K562 (cell line): ENCODE measurements at regions not wholly inside any gene's neighbourhood (a gene's known extent, or its start where the extent isn't known, plus 50 kb on each side); places are given as distances from the start of the nearest gene placed in this dataset.

Source experiments
- ATAC-seq: fragments of 200-7000 bp; cut with Tn5 transposase; 3 replicates; pipeline ENCODE4 v1.9.1; 2020; ENCODE audit warnings: moderate library complexity
- BruUV-seq: library from RNA; stranded (reverse); fragments of 400-500 nt; replicated peaks from 2 replicates; lab custom pipeline; 2021; lab: Mats Ljungman, UMichigan
- CTCF ChIA-PET: fragments of 300-600 bp; formaldehyde crosslinking; extraction: SDS; loops from one replicate; lab custom pipeline; 2021; ENCODE audit warnings: low intra/inter-chr PET ratio; lab: Yijun Ruan, JAX
- POLR2A ChIA-PET: fragments of 300-600, 350-650 bp; sonication (Branson Sonifier 250); formaldehyde crosslinking; extraction: SDS; loops from one replicate; lab custom pipeline; 2021; ENCODE audit warnings: antibody characterized with exemption, inconsistent platforms; lab: Yijun Ruan, JAX
- DNase-seq, 4 experiments: peaks; one replicate each; pipeline versions ENCODE4 v3.0.0 to v3.0.0-alpha.2; 2011 to 2018; ENCODE audit warnings: low spot score in 3 of 4, mixed read lengths in 3 of 4; ENCODE audit errors: extremely low read depth in 1 of 4
- FAIRE-seq: peaks from 2 replicates; lab custom pipeline; 2011; peaks lifted over from hg19 to GRCh38; lab: Jason Lieb, UNC
- H2AFZ ChIP-seq: 2 replicates; pipeline ENCODE4 v1.6.0; 2011; ENCODE audit warnings: low read depth, low read length, control low read depth, inconsistent platforms
- H3K27ac ChIP-seq: fragments of 200-600 bp; 3 replicates; pipeline ENCODE4 v1.8.0; 2011; ENCODE audit warnings: low read depth, mild to moderate bottlenecking, control low read depth, inconsistent platforms, low read length, moderate library complexity, mixed read lengths; ENCODE audit errors: extremely low read depth
- H3K27me3 ChIP-seq, 2 experiments: fragments of 300-600 bp in 1 of 2; 2 replicates in 1 of 2; 3 replicates in 1 of 2; pipeline versions ENCODE4 v1.6.0 to v1.8.0; 2011; ENCODE audit warnings: inconsistent platforms in 2 of 2, low read length in 2 of 2, mild to moderate bottlenecking in 1 of 2, mixed read lengths in 1 of 2, moderate library complexity in 1 of 2; ENCODE audit not compliant: control insufficient read depth in 2 of 2, insufficient read depth in 2 of 2
- H3K36me3 ChIP-seq: fragments of 300-600 bp; 3 replicates; pipeline ENCODE4 v1.8.0; 2011; ENCODE audit warnings: mild to moderate bottlenecking, low read length, inconsistent platforms; ENCODE audit not compliant: control insufficient read depth, insufficient read depth
- H3K4me1 ChIP-seq, 2 experiments: fragments of 200-600 bp in 1 of 2; replicated peaks in 1 of 2; 2 replicates in 1 of 2; 3 replicates in 1 of 2; pipeline versions ENCODE4 v1.5.1 to v1.8.0; 2011; ENCODE audit warnings: inconsistent platforms in 2 of 2, low read length in 2 of 2, mild to moderate bottlenecking in 1 of 2, mixed read lengths in 1 of 2, moderate library complexity in 1 of 2; ENCODE audit not compliant: control insufficient read depth in 2 of 2, insufficient read depth in 2 of 2
- H3K4me2 ChIP-seq: 2 replicates; pipeline ENCODE4 v1.6.1; 2011; ENCODE audit warnings: low read length, control low read depth, inconsistent platforms, mixed read lengths; ENCODE audit not compliant: insufficient read depth
- H3K4me3 ChIP-seq: fragments of 200-600 bp; sonication (generic), shearing (Covaris generic); 2 replicates; pipeline ENCODE4 v1.5.1; 2016; ENCODE audit warnings: control low read depth, inconsistent platforms
- H3K79me2 ChIP-seq: fragments of 200-600 bp; 3 replicates; pipeline ENCODE4 v1.8.0; 2011; ENCODE audit warnings: low read length, inconsistent platforms; ENCODE audit not compliant: control insufficient read depth, insufficient read depth
- H3K9ac ChIP-seq, 2 experiments: 2 replicates each; pipeline versions ENCODE4 v1.6.0 to v1.6.1; 2011; ENCODE audit warnings: low read depth in 2 of 2, low read length in 2 of 2, control low read depth in 1 of 2, inconsistent platforms in 1 of 2, mild to moderate bottlenecking in 1 of 2, mixed read lengths in 1 of 2; ENCODE audit not compliant: insufficient read depth in 1 of 2
- H3K9me1 ChIP-seq: one replicate; pipeline ENCODE4 v1.6.0; 2011; ENCODE audit warnings: inconsistent platforms, mild to moderate bottlenecking, low read length, moderate library complexity; ENCODE audit not compliant: control insufficient read depth, insufficient read depth
- H3K9me3 ChIP-seq: replicated peaks from 2 replicates; pipeline ENCODE4 v1.5.1; 2011; ENCODE audit warnings: low read depth, low read length, inconsistent platforms; ENCODE audit not compliant: control insufficient read depth, insufficient read depth
- H4K20me1 ChIP-seq: replicated peaks from 2 replicates; pipeline ENCODE4 v1.6.1; 2011; ENCODE audit warnings: low read length, inconsistent platforms, mixed read lengths; ENCODE audit not compliant: control insufficient read depth, insufficient read depth
- CBFB ChIP-seq: sonication (generic); formaldehyde crosslinking; IDR thresholded peaks from 2 replicates; pipeline ENCODE4 v1.4.0; 2020; ENCODE audit warnings: mild to moderate bottlenecking, missing genetic modification reagents
- ELK1 ChIP-seq: sonication (generic); formaldehyde crosslinking; IDR thresholded peaks from 2 replicates; pipeline ENCODE4 v1.8.1; 2022; ENCODE audit warnings: missing genetic modification reagents
- FOXP4 ChIP-seq: sonication (generic); formaldehyde crosslinking; IDR thresholded peaks from 2 replicates; pipeline ENCODE4 v1.8.0; 2022; ENCODE audit warnings: mild to moderate bottlenecking, missing genetic modification reagents, borderline replicate concordance
- GMEB1 ChIP-seq: fragments of 250-450 bp; sonication (Bioruptor Pico); IDR thresholded peaks from 2 replicates; pipeline ENCODE4 v1.4.0; 2020; ENCODE audit warnings: mild to moderate bottlenecking
- MCM3 ChIP-seq: fragments of 450-650 bp; IDR thresholded peaks from 2 replicates; pipeline ENCODE4 v1.6.1; 2016
- WGBS: fragments of 100-300 bp; shearing (Covaris generic); methylation state at CpG from one replicate; pipeline ENCODE4 v1.1.6; 2016; ENCODE audit warnings: low coverage, mixed read lengths; ENCODE audit not compliant: insufficient coverage; ENCODE audit errors: missing lambda C conversion rate; 5-methylcytosine and 5-hydroxymethylcytosine counted together
- in situ Hi-C: fragments of 300-500 bp; cut with MboI; formaldehyde crosslinking; loops from 4 replicates; pipeline ENCODE4 v1.15.0; 2018; ENCODE audit warnings: inconsistent platforms, mixed read lengths
- intact Hi-C: fragments of 100-400 bp; cut with micrococcal nuclease; formaldehyde crosslinking; loops from 2 replicates; pipeline ENCODE4 v1.14.2; 2022

GRCh38 chr1:226494092-226494609 is 54.4 kb upstream of the STUM start:
- ATAC-seq: no peak
- TF ChIP-seq MCM3 (no peak), FOXP4 (CRISPR knock-in tag) (no peak), CBFB (no peak), GMEB1 (CRISPR knock-in tag) (no peak), ELK1 (no peak)
- TF ChIP-seq, all 486 proteins: peak for 0
- Histone ChIP-seq H3K4me1 (no peaks in the 10 kb centered on the region), H3K4me2 (no peak overlapping the region), H3K79me2 (no peaks in the 10 kb centered on the region), H3K4me3 (no peak overlapping the region), H3K9me3 (no peaks in the 10 kb centered on the region), H2AFZ (no peak overlapping the region), H3K27ac (no peak overlapping the region), H3K27me3 (peaks cover 65 to 87% of the 10 kb centered on the region in 2 experiments), H3K9me1 (no peaks in the 10 kb centered on the region), H3K9ac (no peak overlapping the region), H3K36me3 (no peaks in the 10 kb centered on the region), H4K20me1 (peaks cover 7% of the 10 kb centered on the region; the same call in 1 of the 2 replicates)
- ChIA-PET CTCF (no interaction called here), POLR2A (interaction anchor here (0.7 kb wide), 1 partner anchor 105 kb away, joined by 3 read pairs; no protein-coding TSS in a partner anchor)
- intact Hi-C loops (no loop called here), in situ Hi-C loops (no loop called here)
- BruUV-seq: no TSS peak
- DNase-seq (no peak), FAIRE-seq (no peak)
- 11% methylated on average over 13 of the region's 13 CpGs for WGBS
